Prostate gland (tissue), 2 donors: ENCODE measurements at regions not wholly inside any gene's neighbourhood (a gene's known extent, or its start where the extent isn't known, plus 50 kb on each side); places are given as distances from the start of the nearest gene placed in this dataset.

Source experiments
- DNase-seq: peaks from one replicate; pipeline ENCODE4 v3.0.0-alpha.2; 2019; ENCODE audit warnings: low spot score
- H3K27ac ChIP-seq, 2 donors: fragments of 200-600 bp; sonication (generic); 2 replicates each; pipeline ENCODE4 v1.5.1; 2017 to 2019
- H3K27me3 ChIP-seq: fragments of 200-600 bp; sonication (generic); replicated peaks from 2 replicates; pipeline ENCODE4 v1.5.1; 2019; ENCODE audit not compliant: insufficient read depth
- H3K36me3 ChIP-seq, 2 donors: fragments of 200-600 bp; sonication (generic); 1 replicate in 1 of 2; 2 replicates in 1 of 2; pipeline versions ENCODE4 v1.5.1 to v1.8.1; 2017 to 2019
- H3K4me1 ChIP-seq: fragments of 200-600 bp; sonication (generic); replicated peaks from 2 replicates; pipeline ENCODE4 v1.5.1; 2019
- H3K4me3 ChIP-seq, 2 donors: fragments of 200-600 bp; sonication (generic); 2 replicates each; pipeline ENCODE4 v1.5.1; 2017 to 2019
- H3K9me3 ChIP-seq: fragments of 200-600 bp; sonication (generic); 2 replicates; pipeline ENCODE4 v1.5.1; 2017
- CTCF ChIP-seq, 4 experiments: fragments of 200-600 bp in 2 of 4; fragments of 450-650 bp in 2 of 4; sonication (generic) in 2 of 4; IDR thresholded peaks; 1 replicate in 3 of 4; 2 replicates in 1 of 4; pipeline ENCODE4 v1.5.1; 2016 to 2019; ENCODE audit warnings: antibody characterized with exemption in 4 of 4, mild to moderate bottlenecking in 2 of 4, moderate library complexity in 2 of 4
- POLR2A ChIP-seq: fragments of 450-650 bp; IDR thresholded peaks from one replicate; pipeline ENCODE4 v1.6.1; 2016; ENCODE audit warnings: antibody characterized with exemption, mild to moderate bottlenecking
- POLR2AphosphoS5 ChIP-seq: sonication (generic); formaldehyde crosslinking; IDR thresholded peaks from one replicate; pipeline ENCODE4 v1.6.1; 2017; ENCODE audit warnings: antibody characterized with exemption
- WGBS: methylation state at CpG from one replicate; pipeline ENCODE4 v1.1.5; 2018; 5-methylcytosine and 5-hydroxymethylcytosine counted together
- intact Hi-C: fragments of 100-400 bp; cut with DNase I; formaldehyde crosslinking; loops from one replicate; pipeline ENCODE4 v1.14.2; 2022

- 95% methylated on average over 9 of the region's 9 CpGs for WGBS
- Histone ChIP-seq H3K27ac (no peak overlapping the region), H3K4me3 (no peak overlapping the region), H3K27me3 (no peaks in the 10 kb centered on the region), H3K4me1 (no peaks in the 10 kb centered on the region), H3K36me3 (no peaks in the 10 kb centered on the region), H3K9me3 (no peaks in the 10 kb centered on the region)
- intact Hi-C loops = no loop called here
- TF ChIP-seq POLR2AphosphoS5 (no peak), POLR2A (no peak), CTCF (IDR thresholded peaks at IDR 0.05) (no peak)
- DNase-seq = no peak
These were observed 494.6 kb downstream of the ENC1 start for GRCh38 chr5:74145951-74146350.

GRCh38 chr5:74143721-74144330 is 496.7 kb downstream of the ENC1 start:
- WGBS = 84% methylated on average over 16 of the region's 16 CpGs

GRCh38 chr5:74143151-74143550 is 497.4 kb downstream of the ENC1 start:
- 72% methylated on average over 3 of the region's 3 CpGs for WGBS
- Histone ChIP-seq H3K4me1 (no peaks in the 10 kb centered on the region), H3K27ac (no peak overlapping the region), H3K9me3 (no peaks in the 10 kb centered on the region), H3K4me3 (no peak overlapping the region), H3K27me3 (no peaks in the 10 kb centered on the region), H3K36me3 (no peaks in the 10 kb centered on the region)
- intact Hi-C loops = no loop called here
- TF ChIP-seq POLR2AphosphoS5 (no peak), POLR2A (no peak), CTCF (IDR thresholded peaks at IDR 0.05) (no peak)
- no peak for DNase-seq

More at GRCh38 chr5:74143721-74144330, 496.7 kb downstream of the ENC1 start:
- Histone ChIP-seq H3K4me1 (no peaks in the 10 kb centered on the region), H3K27me3 (no peaks in the 10 kb centered on the region), H3K36me3 (no peaks in the 10 kb centered on the region), H3K9me3 (no peaks in the 10 kb centered on the region), H3K4me3 (no peak overlapping the region), H3K27ac (no peak overlapping the region)
- DNase-seq = no peak
- intact Hi-C loops = no loop called here
- no peak for TF ChIP-seq CTCF (IDR thresholded peaks at IDR 0.05)

- no peaks in the 10 kb centered on the region for H3K9me3 ChIP-seq
- intact Hi-C loops = no loop called here
- H3K4me3 ChIP-seq = no peak overlapping the region
- no peaks in the 10 kb centered on the region for H3K4me1 ChIP-seq
- H3K27ac ChIP-seq = no peak overlapping the region
- TF ChIP-seq CTCF (IDR thresholded peaks at IDR 0.05) (no peak), POLR2A (no peak), POLR2AphosphoS5 (no peak)
- no peaks in the 10 kb centered on the region for H3K36me3 ChIP-seq
- H3K27me3 ChIP-seq = no peaks in the 10 kb centered on the region
- DNase-seq = no peak
- WGBS = 75% methylated on average over 4 of the region's 4 CpGs
These were observed 499.5 kb downstream of the ENC1 start for GRCh38 chr5:74141053-74141452.

- Histone ChIP-seq H3K9me3 (no peaks in the 10 kb centered on the region), H3K36me3 (no peaks in the 10 kb centered on the region), H3K27me3 (no peaks in the 10 kb centered on the region), H3K27ac (no peak overlapping the region), H3K4me1 (no peaks in the 10 kb centered on the region), H3K4me3 (no peak overlapping the region)
- no peak for TF ChIP-seq POLR2A
- TF ChIP-seq POLR2AphosphoS5 = no peak
- TF ChIP-seq CTCF (IDR thresholded peaks at IDR 0.05) = no peak
- no peak for DNase-seq
- WGBS = 70% methylated on average over 3 of the region's 3 CpGs
- intact Hi-C loops = no loop called here
These were observed 500.1 kb downstream of the ENC1 start for GRCh38 chr5:74140409-74140808.
